ENCODE measurements at regions not wholly inside any gene's neighbourhood (a gene's known extent, or its start where the extent isn't known, plus 50 kb on each side); places are given as distances from the start of the nearest gene placed in this dataset.

GRCh38 chr18:32831781-32832180, 59.0 kb upstream of the KLHL14 start:
- no peak overlapping the region for H3K4me3 ChIP-seq (replicated peaks in 1 of 2; ENCODE audit: low read depth in 1 of 2, low read length in 2 of 2)
- intact Hi-C loops (cut with micrococcal nuclease) = no loop called here
- no peak overlapping the region for H3K4me2 ChIP-seq (ENCODE audit: low read length)
- H2AFZ ChIP-seq (ENCODE audit: low read depth, low read length, poor library complexity, severe bottlenecking) = no peak overlapping the region
- no peaks in the 10 kb centered on the region for H4K20me1 ChIP-seq (ENCODE audit: insufficient read depth)
- ChIA-PET CTCF (no interaction called here), POLR2A (interaction anchor here (0.9 kb wide), 1 partner anchor 9 kb away, joined by 3 read pairs; no protein-coding TSS in a partner anchor), RAD21 (ENCODE audit: low non-redundant PET in 1 of 2, low total read pairs in 2 of 2, uncharacterized antibody in 2 of 2, unreplicated experiment in 2 of 2) (no interaction called here)
- H3K79me2 ChIP-seq (ENCODE audit: insufficient read depth, low read length) = no peaks in the 10 kb centered on the region
- TF ChIP-seq TCF7L2 (IDR thresholded peaks at IDR 0.05; ENCODE audit: borderline replicate concordance, extremely low read depth, insufficient read depth, insufficient read length) (no peak), YY1 (IDR thresholded peaks at IDR 0.05; ENCODE audit: extremely low read depth, insufficient replicate concordance, low read depth, low read length) (no peak), EZH2phosphoT487 (IDR thresholded peaks at IDR 0.05; ENCODE audit: borderline replicate concordance) (no peak), ZBTB33 (IDR thresholded peaks at IDR 0.05; ENCODE audit: extremely low read depth, insufficient replicate concordance, low read length) (no peak), ZNF274 (IDR thresholded peaks at IDR 0.05; ENCODE audit: low read depth, low read length) (no peak)
- no peaks in the 10 kb centered on the region for H3K36me3 ChIP-seq (ENCODE audit: control insufficient read depth in 1 of 2, insufficient read depth in 2 of 2, low read length in 2 of 2)
- H3K9ac ChIP-seq (ENCODE audit: low read length) = no peak overlapping the region
- H3K27me3 ChIP-seq (ENCODE audit: insufficient read depth, low read length) = no peaks in the 10 kb centered on the region
- H3K27ac ChIP-seq (ENCODE audit: low read depth, low read length) = no peak overlapping the region
- ATAC-seq (no peak), DNase-seq (ENCODE audit: low read depth, low spot score) (no peak)
- H3K9me3 ChIP-seq (ENCODE audit: control insufficient read depth in 1 of 2, insufficient read depth in 1 of 2, low read depth in 1 of 2, low read length in 2 of 2) = no peaks in the 10 kb centered on the region; a peak in 1 of 4 replicates
- H3K9me2 ChIP-seq (ENCODE audit: insufficient read depth) = no peaks in the 10 kb centered on the region
- BruUV-seq (replicated peaks) = no TSS peak
- H3K4me1 ChIP-seq (ENCODE audit: control insufficient read depth in 1 of 2, insufficient read depth in 2 of 2, low read length in 2 of 2) = no peaks in the 10 kb centered on the region

GRCh38 chr18:32823226-32823625, 50.4 kb upstream of the KLHL14 start:
- ChIA-PET RAD21 (ENCODE audit: low non-redundant PET in 1 of 2, low total read pairs in 2 of 2, uncharacterized antibody in 2 of 2, unreplicated experiment in 2 of 2) (no interaction called here), POLR2A (no interaction called here), CTCF (no interaction called here)
- H2AFZ ChIP-seq (ENCODE audit: low read depth, low read length, poor library complexity, severe bottlenecking) = no peak overlapping the region
- H3K9ac ChIP-seq (ENCODE audit: low read length) = no peak overlapping the region
- no peaks in the 10 kb centered on the region; the same call in 1 of the 2 replicates for H4K20me1 ChIP-seq (ENCODE audit: insufficient read depth)
- H3K4me2 ChIP-seq (ENCODE audit: low read length) = no peak overlapping the region
- no peaks in the 10 kb centered on the region for H3K9me2 ChIP-seq (ENCODE audit: insufficient read depth)
- H3K9me3 ChIP-seq (ENCODE audit: control insufficient read depth in 1 of 2, insufficient read depth in 1 of 2, low read depth in 1 of 2, low read length in 2 of 2) = peaks cover 0 to 4% of the 10 kb centered on the region in 2 experiments; a peak in 1 of 4 replicates
- no peaks in the 10 kb centered on the region for H3K4me1 ChIP-seq (ENCODE audit: control insufficient read depth in 1 of 2, insufficient read depth in 2 of 2, low read length in 2 of 2)
- DNase-seq (ENCODE audit: low read depth, low spot score) (no peak), ATAC-seq (no peak)
- no TSS peak for BruUV-seq (replicated peaks)
- no peaks in the 10 kb centered on the region for H3K36me3 ChIP-seq (ENCODE audit: control insufficient read depth in 1 of 2, insufficient read depth in 2 of 2, low read length in 2 of 2)
- H3K79me2 ChIP-seq (ENCODE audit: insufficient read depth, low read length) = no peaks in the 10 kb centered on the region
- H3K27me3 ChIP-seq (ENCODE audit: insufficient read depth, low read length) = no peaks in the 10 kb centered on the region
- no peak overlapping the region for H3K27ac ChIP-seq (ENCODE audit: low read depth, low read length)
- no peak overlapping the region for H3K4me3 ChIP-seq (replicated peaks in 1 of 2; ENCODE audit: low read depth in 1 of 2, low read length in 2 of 2)
- intact Hi-C loops (cut with micrococcal nuclease) = no loop called here
- TF ChIP-seq POLR2AphosphoS5 (IDR thresholded peaks at IDR 0.05; ENCODE audit: low read depth, low read length) (no peak), CBX3 (IDR thresholded peaks at IDR 0.05; ENCODE audit: low read depth) (no peak), ATF3 (IDR thresholded peaks at IDR 0.05) (no peak), EZH2 (IDR thresholded peaks at IDR 0.05) (no peak), ZBTB33 (IDR thresholded peaks at IDR 0.05; ENCODE audit: extremely low read depth, insufficient replicate concordance, low read length) (no peak), CEBPB (IDR thresholded peaks at IDR 0.05; ENCODE audit: low read depth) (no peak), ELF1 (IDR thresholded peaks at IDR 0.05; ENCODE audit: borderline replicate concordance, low read depth) (no peak), POLR2A (IDR thresholded peaks at IDR 0.05; ENCODE audit: borderline replicate concordance, extremely low read depth, insufficient read depth, insufficient read length) (no peak), EZH2phosphoT487 (IDR thresholded peaks at IDR 0.05; ENCODE audit: borderline replicate concordance) (no peak), TCF7L2 (IDR thresholded peaks at IDR 0.05; ENCODE audit: borderline replicate concordance, extremely low read depth, insufficient read depth, insufficient read length) (no peak), ZNF274 (IDR thresholded peaks at IDR 0.05; ENCODE audit: low read depth, low read length) (no peak), ZFX (IDR thresholded peaks at IDR 0.05) (no peak), EGR1 (IDR thresholded peaks at IDR 0.05; ENCODE audit: low read depth) (no peak), SIN3A (IDR thresholded peaks at IDR 0.05; ENCODE audit: low read depth) (no peak), SP1 (IDR thresholded peaks at IDR 0.05; ENCODE audit: low read depth) (no peak), YY1 (IDR thresholded peaks at IDR 0.05; ENCODE audit: extremely low read depth, insufficient replicate concordance, low read depth, low read length) (no peak), JUND (IDR thresholded peaks at IDR 0.05) (no peak)
